Gastroesophageal sphincter (tissue), 4 donors: ENCODE measurements at regions not wholly inside any gene's neighbourhood (a gene's known extent, or its start where the extent isn't known, plus 50 kb on each side); places are given as distances from the start of the nearest gene placed in this dataset.

Source experiments
- ATAC-seq: fragments of 150-250 bp; one replicate; pipeline ENCODE4 v1.9.1; 2016; ENCODE audit warnings: mild to moderate bottlenecking, moderate library complexity
- H3K27ac ChIP-seq, 4 donors: fragments of 200-600 bp; sonication (generic) in 3 of 4; 1 replicate in 3 of 4; 2 replicates in 1 of 4; pipeline ENCODE4 v1.5.1; 2016 to 2019
- H3K27me3 ChIP-seq: fragments of 200-600 bp; sonication (generic); one replicate; pipeline ENCODE4 v1.5.1; 2019
- H3K36me3 ChIP-seq, 2 donors: fragments of 200-600 bp; sonication (generic); one replicate each; pipeline ENCODE4 v1.5.1; 2019; ENCODE audit warnings: control low read depth in 1 of 2
- H3K4me1 ChIP-seq, 3 donors: fragments of 200-600 bp; sonication (generic); 1 replicate in 2 of 3; 2 replicates in 1 of 3; pipeline ENCODE4 v1.5.1; 2016 to 2019; ENCODE audit warnings: control low read depth in 2 of 3
- H3K4me3 ChIP-seq, 2 donors: fragments of 200-600 bp; sonication (generic); one replicate each; pipeline ENCODE4 v1.5.1; 2019; ENCODE audit warnings: mild to moderate bottlenecking in 1 of 2, moderate library complexity in 1 of 2
- H3K9me3 ChIP-seq, 3 donors: fragments of 200-600 bp; sonication (generic); one replicate each; pipeline ENCODE4 v1.5.1; 2017 to 2019; ENCODE audit warnings: control low read depth in 2 of 3
- CTCF ChIP-seq, 4 experiments: fragments of 200-600 bp in 2 of 4; fragments of 450-650 bp in 2 of 4; sonication (generic) in 1 of 4; IDR thresholded peaks; one replicate each; pipeline ENCODE4 v1.5.1; 2017 to 2019; ENCODE audit warnings: antibody characterized with exemption in 4 of 4, mild to moderate bottlenecking in 2 of 4, moderate library complexity in 2 of 4
- EP300 ChIP-seq: sonication (generic); formaldehyde crosslinking; IDR thresholded peaks from one replicate; pipeline ENCODE4 v1.6.1; 2017; ENCODE audit warnings: antibody characterized with exemption, mild to moderate bottlenecking
- POLR2A ChIP-seq, 2 donors: fragments of 450-650 bp; IDR thresholded peaks; one replicate each; pipeline ENCODE4 v1.6.1; 2017; ENCODE audit warnings: antibody characterized with exemption in 2 of 2, mild to moderate bottlenecking in 2 of 2, moderate library complexity in 1 of 2
- POLR2AphosphoS5 ChIP-seq: sonication (generic); formaldehyde crosslinking; IDR thresholded peaks from one replicate; pipeline ENCODE4 v1.6.1; 2017; ENCODE audit warnings: antibody characterized with exemption
- WGBS, 2 donors: methylation state at CpG; one replicate each; pipeline ENCODE4 v1.1.5; 2018; ENCODE audit warnings: low coverage in 1 of 2; 5-methylcytosine and 5-hydroxymethylcytosine counted together

- TF ChIP-seq CTCF (IDR thresholded peaks at IDR 0.05) (no peak), POLR2A (IDR thresholded peaks at IDR 0.05) (no peak), POLR2AphosphoS5 (no peak), EP300 (no peak)
- no peaks in the 10 kb centered on the region for H3K9me3 ChIP-seq
- no peak for ATAC-seq
These were observed 432.3 kb upstream of the ARRDC4 start for GRCh38 chr15:97528238-97528637.

GRCh38 chr15:97545799-97546198 is 414.7 kb upstream of the ARRDC4 start:
- Histone ChIP-seq H3K27me3 (no peaks in the 10 kb centered on the region), H3K4me1 (no peaks in the 10 kb centered on the region), H3K4me3 (no peak overlapping the region), H3K27ac (no peak overlapping the region), H3K9me3 (peaks cover 0 to 42% (median 0%) of the 10 kb centered on the region in 3 donors), H3K36me3 (no peaks in the 10 kb centered on the region)
- WGBS, 2 donors, result 50 to 88% methylated on average over 1 of the region's 1 CpG
- ATAC-seq, result no peak
- TF ChIP-seq CTCF (IDR thresholded peaks at IDR 0.05), result no peak
- TF ChIP-seq POLR2A (IDR thresholded peaks at IDR 0.05), result no peak
- TF ChIP-seq EP300, result no peak
- no peak for TF ChIP-seq POLR2AphosphoS5

More at GRCh38 chr15:97528238-97528637, 432.3 kb upstream of the ARRDC4 start:
- WGBS, 2 donors, result 80 to 94% methylated on average over 4 of the region's 4 CpGs
- no peaks in the 10 kb centered on the region for H3K36me3 ChIP-seq
- H3K27me3 ChIP-seq, result no peaks in the 10 kb centered on the region
- no peaks in the 10 kb centered on the region for H3K4me1 ChIP-seq
- no peak overlapping the region for H3K27ac ChIP-seq
- H3K4me3 ChIP-seq, result no peak overlapping the region

- no peak overlapping the region for H3K27ac ChIP-seq
- H3K27me3 ChIP-seq, result no peaks in the 10 kb centered on the region
- no peaks in the 10 kb centered on the region for H3K4me1 ChIP-seq
- no peaks in the 10 kb centered on the region for H3K36me3 ChIP-seq
- no peak overlapping the region for H3K4me3 ChIP-seq
- peaks cover 0 to 42% (median 0%) of the 10 kb centered on the region in 3 donors for H3K9me3 ChIP-seq
- ATAC-seq, result no peak
- TF ChIP-seq CTCF (IDR thresholded peaks at IDR 0.05), result no peak
- no peak for TF ChIP-seq EP300
- no peak for TF ChIP-seq POLR2A (IDR thresholded peaks at IDR 0.05)
- TF ChIP-seq POLR2AphosphoS5, result no peak
- WGBS, 2 donors, result 20 to 55% methylated on average over 1 to 2 of the region's 2 CpGs
These were observed 413.1 kb upstream of the ARRDC4 start for GRCh38 chr15:97547381-97547780.

DNA sequence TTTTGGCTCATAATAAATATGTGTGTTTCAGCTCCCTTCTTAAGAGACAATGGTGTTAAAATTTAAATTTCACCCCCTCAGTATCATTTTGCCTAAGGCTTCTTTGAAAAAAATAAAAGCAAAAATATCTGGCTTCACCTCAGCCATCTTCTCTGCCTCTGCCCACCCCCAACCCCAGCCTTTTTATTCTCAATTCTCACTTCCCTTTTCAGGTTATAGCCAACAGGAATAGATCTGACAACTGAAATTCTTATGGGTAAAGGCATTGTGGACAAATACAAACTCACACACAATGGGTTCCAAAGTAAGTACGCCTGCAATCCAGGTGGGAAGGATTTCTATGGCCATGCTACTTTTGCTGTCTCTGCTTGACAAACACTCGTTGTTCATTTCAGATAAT is 399.0 kb upstream of the ARRDC4 start:
- Histone ChIP-seq H3K27ac (no peak overlapping the region), H3K36me3 (no peaks in the 10 kb centered on the region), H3K4me3 (no peak overlapping the region), H3K9me3 (no peaks in the 10 kb centered on the region), H3K27me3 (no peaks in the 10 kb centered on the region), H3K4me1 (no peaks in the 10 kb centered on the region)
- 54 to 100% methylated on average over 1 to 2 of the region's 2 CpGs for WGBS, 2 donors
- ATAC-seq, result no peak
- no peak for TF ChIP-seq POLR2A (IDR thresholded peaks at IDR 0.05)
- no peak for TF ChIP-seq EP300
- no peak for TF ChIP-seq POLR2AphosphoS5
- TF ChIP-seq CTCF (IDR thresholded peaks at IDR 0.05), result no peak

GRCh38 chr15:97563516-97563915 is 397.0 kb upstream of the ARRDC4 start:
- Histone ChIP-seq H3K36me3 (no peaks in the 10 kb centered on the region), H3K27ac (no peak overlapping the region), H3K4me3 (no peak overlapping the region), H3K27me3 (no peaks in the 10 kb centered on the region), H3K4me1 (no peaks in the 10 kb centered on the region), H3K9me3 (no peaks in the 10 kb centered on the region)
- TF ChIP-seq CTCF (IDR thresholded peaks at IDR 0.05) (no peak), EP300 (no peak), POLR2A (IDR thresholded peaks at IDR 0.05) (no peak), POLR2AphosphoS5 (no peak)
- WGBS, 2 donors, result 83 to 85% methylated on average over 3 of the region's 3 CpGs
- ATAC-seq, result no peak
